DLD1 (cell line): ENCODE measurements at regions not wholly inside any gene's neighbourhood (a gene's known extent, or its start where the extent isn't known, plus 50 kb on each side); places are given as distances from the start of the nearest gene placed in this dataset.
"Not testable (repeated sequence)": the region's sequence is repeated elsewhere in the genome, so short reads cannot be mapped to it uniquely, and the experiment has no call there.

ENCODE experiments used
- in situ Hi-C: cut with HindIII; loops from 2 replicates; pipeline ENCODE4 v1.10.0; 2017; ENCODE audit warnings: low sequenced_read_pairs

DNA sequence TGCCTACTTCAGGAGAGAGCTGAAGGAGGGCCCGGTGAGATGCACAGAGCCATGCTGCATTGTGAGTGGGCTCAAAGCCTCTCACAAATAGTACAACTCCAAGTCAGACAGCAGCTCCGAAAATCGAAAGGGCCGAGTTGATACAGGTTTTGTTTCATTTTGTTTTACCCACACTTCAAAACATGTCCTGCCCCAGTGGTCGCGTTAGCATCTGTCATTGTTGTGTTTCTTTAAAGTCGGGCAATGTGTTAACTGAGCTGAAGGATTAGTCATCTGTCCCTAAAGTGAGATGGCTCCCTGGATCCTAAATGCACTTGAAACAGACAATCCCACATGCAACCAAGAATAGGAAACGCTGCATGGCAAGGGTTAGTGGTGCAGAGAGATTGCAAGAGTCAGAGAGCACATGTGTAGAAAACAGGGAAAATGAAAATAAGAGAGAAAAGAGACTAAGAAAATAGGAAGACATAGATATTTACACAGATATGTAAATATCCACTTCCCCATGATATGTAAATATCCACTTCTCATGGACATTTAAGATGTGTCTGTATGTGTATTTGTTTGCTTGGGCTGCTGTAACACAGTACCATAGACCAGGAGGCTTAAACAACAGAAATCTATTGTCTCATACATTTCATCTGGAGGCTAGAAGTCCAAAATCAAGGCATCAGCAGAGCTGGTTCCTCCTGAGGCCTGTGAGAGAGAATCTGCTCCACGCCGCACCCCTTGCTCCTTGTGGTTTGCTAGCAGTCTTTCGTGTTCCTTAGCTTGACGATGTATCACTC, 131.4 kb upstream of the RAB4A start:
- in situ Hi-C loops: no loop called here

DNA sequence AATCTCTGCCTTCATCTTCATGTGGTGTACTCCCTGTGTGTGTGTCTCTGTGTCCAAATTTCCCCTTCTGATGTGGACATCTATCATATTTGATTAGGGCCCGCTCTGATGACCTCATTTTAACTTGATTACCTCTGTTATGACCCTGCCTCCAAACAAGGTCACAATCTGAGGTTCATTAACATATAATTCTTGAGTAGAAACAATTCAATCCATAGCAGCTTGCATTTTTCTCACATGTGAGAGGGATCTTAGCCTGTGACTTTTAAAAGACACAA, 130.9 kb upstream of the RAB4A start:
- in situ Hi-C loops: no loop called here

DNA sequence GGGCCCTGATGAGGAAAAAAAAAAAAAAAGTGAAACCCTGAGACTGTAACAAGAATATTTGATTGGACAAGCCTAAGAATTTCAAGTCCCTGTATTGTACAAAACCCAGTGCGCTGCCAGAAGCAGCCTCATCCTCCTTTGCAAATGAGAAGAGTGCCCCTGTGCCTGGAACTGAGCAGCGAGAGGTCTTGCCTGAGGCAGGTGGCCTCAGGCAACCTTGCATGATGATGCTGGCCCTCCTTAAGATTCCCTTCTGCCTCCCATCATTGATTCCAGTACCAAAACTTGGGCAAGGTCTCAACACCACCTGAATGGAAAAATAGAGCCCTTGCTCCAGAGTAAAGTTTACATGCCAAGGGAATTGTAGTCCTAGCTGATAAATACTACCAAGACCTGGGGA, 129.6 kb upstream of the RAB4A start:
- in situ Hi-C loops: no loop called here

DNA sequence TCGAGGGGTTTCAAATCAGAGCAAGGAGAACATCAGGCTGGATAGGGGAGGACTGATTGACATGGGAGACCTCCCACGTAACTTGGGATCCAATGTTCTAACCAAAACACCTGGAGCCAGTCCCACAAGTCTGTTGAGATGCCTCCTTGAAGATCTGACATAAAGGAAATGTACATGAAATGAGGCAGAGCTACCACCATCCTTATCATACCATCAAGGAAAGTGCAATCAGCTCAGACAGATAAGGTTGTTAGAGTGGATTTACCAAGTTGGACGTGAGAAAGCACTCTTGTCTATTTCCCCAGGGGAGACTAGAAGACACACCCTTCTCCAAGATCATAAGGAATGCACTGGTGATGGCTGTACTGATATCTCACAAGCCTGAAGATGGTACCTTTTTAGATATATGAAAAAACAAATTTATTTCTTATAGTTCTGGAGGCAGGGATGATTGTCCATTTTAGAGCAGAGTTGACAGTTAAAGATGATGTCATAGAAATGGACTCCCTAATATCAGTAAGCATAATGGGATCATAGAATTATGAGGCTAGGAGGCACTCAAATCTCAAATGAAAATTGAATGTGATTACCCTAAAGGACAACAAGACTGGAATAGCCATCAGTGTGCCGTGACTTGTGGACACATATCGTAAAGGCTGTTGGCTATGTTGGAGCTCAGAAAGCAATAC, 129.1 kb upstream of the RAB4A start:
- in situ Hi-C loops: no loop called here

- in situ Hi-C loops: no loop called here
These were observed 128.4 kb upstream of the RAB4A start for GRCh38 chr1:229142471-229142870.

GRCh38 chr1:229146647-229147046, 124.3 kb upstream of the RAB4A start:
- in situ Hi-C loops: loop anchor here (5.0 kb wide), 1 partner anchor 34 kb away; no protein-coding TSS in a partner anchor

DNA sequence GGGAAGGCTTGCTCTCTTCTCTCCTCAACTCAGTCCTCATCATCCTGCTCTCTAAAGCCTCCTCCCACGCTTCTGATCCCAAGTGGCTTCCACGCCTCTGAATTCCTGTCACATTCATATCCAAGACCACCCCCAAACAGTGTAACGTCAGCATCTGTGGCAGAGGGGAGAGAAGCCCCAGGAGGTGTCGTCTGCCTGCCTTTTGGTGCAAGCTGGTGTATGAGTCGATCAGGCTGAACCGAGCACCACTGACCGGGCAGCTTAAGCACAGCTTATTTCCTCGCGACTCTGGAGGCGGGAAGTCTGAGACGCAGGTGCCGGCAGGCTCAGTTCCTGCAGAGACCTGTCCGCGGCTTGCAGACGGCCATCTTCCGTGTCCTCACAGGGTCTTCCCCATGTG, 123.8 kb upstream of the RAB4A start:
- in situ Hi-C loops: loop anchor here (5.0 kb wide), 1 partner anchor 35 kb away; no protein-coding TSS in a partner anchor

DNA sequence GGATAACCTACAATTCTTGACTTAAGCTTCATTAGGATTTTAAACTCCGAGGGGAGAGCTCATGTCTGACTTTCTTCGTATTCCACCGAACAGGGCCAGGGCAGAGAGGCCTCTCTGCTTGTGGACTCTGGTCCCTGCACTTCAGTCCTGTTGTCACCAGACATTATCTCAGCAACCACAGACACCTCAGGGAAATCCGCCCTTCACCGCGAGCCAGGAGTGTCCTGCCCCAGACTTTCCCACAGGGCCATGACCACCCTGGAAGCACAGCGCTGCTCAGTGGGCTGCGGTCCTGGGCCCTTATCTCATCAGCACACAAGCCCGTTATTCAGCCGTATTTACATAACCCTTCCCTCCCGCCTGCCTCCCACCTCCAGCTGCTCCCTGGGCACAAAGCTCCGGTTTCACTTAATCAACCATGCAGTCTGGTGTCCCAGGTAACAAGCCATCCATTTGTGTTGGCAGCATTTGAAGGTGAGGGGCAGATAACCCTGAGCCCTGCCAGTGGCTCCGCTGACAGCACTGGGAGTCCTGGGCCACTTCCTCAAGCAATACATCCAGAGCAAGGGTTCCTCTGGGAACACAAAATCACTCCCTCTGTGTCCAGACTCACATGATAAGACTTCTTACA, 122.8 kb upstream of the RAB4A start:
- in situ Hi-C loops: loop anchor here (5.0 kb wide), 1 partner anchor 36 kb away; no protein-coding TSS in a partner anchor

- in situ Hi-C loops: loop anchor here (5.0 kb wide), 1 partner anchor 36 kb away; no protein-coding TSS in a partner anchor
These were observed 122.2 kb upstream of the RAB4A start for GRCh38 chr1:229148743-229149142.

GRCh38 chr1:229149435-229149834, 121.5 kb upstream of the RAB4A start:
- in situ Hi-C loops: loop anchor here (5.0 kb wide), 1 partner anchor 37 kb away; no protein-coding TSS in a partner anchor

GRCh38 chr1:229150518-229150917, 120.4 kb upstream of the RAB4A start:
- in situ Hi-C loops: no loop called here

DNA sequence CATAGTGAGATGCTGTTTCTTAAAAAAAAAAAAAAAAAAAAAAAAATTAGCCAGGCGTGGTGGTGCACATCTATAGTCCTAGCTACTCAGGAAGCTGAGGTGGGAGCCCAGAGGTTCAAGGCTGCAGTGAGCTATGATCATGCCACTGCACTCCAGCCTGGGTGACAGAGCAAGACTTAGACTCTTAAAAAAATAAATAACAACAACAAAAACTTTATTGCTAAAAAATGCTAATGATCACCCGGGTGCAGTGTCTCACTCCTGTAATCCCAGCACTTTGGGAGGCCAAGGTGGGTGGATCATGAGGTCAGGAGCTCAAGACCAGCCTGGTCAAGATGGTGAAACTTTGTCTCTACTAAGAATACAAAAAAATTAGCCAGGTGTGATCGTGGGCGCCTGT, 119.5 kb upstream of the RAB4A start:
- in situ Hi-C loops: not testable (repeated sequence)

DNA sequence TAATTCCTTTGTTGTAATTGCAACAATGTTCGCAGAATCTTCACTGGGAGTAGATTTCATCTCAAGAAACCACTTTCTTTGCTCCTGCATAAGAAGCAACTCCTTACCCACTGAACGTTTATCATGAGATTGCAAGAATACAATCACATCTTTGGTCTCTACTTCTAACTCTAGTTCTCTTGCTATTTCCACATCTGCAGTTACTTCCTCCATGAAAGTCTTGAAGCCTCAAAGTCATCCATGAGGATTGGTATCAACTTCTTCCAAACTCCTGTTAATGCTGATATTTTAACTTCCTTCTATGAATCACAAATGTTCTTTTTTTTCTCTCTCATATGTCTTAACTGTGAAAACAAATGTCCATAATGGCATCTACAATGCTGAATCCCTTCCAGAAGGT, 118.6 kb upstream of the RAB4A start:
- in situ Hi-C loops: no loop called here

DNA sequence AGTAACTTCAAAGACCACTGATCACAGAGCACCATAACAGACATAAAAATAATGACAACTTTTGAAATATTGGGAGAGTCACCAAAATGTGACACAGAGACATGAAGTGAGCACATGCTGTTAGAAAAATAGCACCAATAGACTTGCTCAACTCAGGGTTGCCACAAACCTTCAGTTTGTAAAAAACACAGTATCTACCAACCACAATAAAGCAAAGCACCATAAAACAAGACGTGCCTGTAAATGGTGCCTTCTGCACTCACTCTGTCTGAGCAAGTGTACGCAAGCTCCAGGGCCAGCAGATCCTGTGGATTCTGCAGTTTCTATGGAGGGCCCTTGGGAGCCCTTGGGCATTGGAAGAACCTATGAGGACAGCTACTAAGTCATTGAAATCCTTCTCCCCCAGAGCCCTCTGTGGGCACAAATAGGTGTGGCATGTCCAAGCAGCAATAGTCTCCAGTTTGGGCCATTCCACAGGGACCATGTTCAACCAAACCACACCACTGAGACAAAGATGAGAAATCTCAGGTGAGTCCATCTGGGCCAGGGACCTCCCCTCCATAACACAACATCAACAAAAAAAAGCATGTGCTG, 116.9 kb upstream of the RAB4A start:
- in situ Hi-C loops: no loop called here

GRCh38 chr1:229154811-229155210, 116.1 kb upstream of the RAB4A start:
- in situ Hi-C loops: no loop called here

DNA sequence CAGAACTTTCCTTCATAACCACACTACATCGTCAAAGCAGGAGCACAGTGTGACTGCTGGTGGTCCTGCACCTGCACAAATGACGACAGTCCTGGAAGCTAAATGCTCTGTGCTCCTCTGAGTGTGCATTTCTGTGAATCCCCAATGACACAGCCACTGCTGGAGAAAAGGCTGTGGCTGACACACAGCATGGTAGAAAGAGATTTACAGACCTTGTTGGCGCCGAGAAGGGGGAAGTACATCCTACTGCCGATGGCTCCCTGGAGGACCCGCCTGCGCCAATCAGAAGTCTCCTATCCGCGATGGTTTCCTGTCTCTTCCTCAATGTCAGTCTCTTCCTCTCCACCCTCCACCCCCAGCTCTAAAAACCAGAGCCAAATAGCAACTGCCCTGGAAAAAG, 115.4 kb upstream of the RAB4A start:
- in situ Hi-C loops: no loop called here

DNA sequence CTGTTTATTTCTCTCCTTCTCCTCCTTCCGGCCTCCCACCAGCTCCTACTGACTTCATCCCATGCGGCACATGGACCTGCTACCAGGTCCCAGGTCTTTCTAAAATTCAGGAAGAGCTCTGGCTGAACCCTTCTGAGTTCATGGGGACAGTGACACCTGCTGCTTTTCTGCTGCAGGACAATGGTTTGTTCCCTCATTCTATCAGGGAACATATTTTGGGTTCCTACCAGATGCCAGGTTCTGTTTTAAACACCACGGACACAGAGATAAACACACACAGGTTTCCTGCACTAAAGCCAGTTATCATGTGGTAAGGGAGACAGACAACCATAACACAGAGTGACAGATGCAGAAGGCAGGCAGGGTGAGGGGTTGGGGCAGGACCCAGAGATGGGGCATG, 114.0 kb upstream of the RAB4A start:
- in situ Hi-C loops: no loop called here

- in situ Hi-C loops: no loop called here
These were observed 113.4 kb upstream of the RAB4A start for GRCh38 chr1:229157480-229157879.

DNA sequence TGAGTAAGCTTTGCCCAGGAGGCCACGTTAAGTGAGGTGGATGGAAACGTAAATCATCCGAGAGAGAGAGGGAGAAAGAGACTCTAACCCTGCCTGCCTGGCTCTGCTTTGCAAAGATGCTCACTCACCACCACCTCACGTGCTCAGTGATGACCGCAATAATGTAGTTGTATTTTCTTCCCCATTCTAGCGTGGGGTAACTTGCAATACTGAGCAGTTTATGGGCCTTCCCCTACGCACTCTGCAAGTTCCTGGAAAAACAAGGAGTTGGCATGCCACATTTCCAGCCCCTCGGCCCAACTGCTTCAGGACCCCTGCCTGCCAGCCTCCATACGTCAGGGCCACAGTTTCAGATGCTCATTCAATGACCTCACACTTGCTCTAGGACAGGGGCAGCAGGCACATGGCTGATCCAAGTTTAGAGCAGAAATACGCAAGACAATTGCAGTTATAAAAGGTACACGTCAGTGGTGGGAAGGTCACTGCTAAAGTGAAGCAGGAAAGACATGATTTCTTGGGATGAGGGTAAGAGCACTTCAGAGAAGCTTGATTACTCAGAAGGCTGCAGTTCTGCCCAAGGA, 112.5 kb upstream of the RAB4A start:
- in situ Hi-C loops: no loop called here

DNA sequence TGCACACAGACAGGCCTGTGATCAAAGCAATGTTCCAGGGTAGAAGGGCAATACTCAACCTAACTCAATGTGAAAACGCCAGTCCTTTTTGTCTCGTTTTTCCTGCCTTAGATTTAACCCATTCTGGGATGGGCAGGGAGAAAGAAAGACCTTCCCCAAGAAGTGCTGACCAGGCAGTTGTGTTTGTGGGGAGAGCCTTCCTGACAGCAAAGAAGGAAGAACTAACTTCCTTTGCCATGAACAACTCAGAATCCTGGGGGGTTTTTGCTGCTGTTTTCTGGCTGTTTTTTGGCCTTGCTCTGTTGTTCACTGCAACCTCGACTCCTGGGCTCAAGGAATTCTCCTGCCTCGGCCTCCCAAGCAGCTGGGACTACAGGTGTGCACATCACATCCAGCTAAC, 112.0 kb upstream of the RAB4A start:
- in situ Hi-C loops: no loop called here
